CD4-positive, alpha-beta T cell treated with Interleukin-6 at 100 ng/mL for 8 hours (primary cell): ENCODE measurements at regions not wholly inside any gene's neighbourhood (a gene's known extent, or its start where the extent isn't known, plus 50 kb on each side); places are given as distances from the start of the nearest gene placed in this dataset.

Source experiments
- DNase-seq: peaks from one replicate; pipeline ENCODE4 v3.0.0-alpha.2; 2020; ENCODE audit warnings: mixed read lengths, low spot score

- no peak for DNase-seq
Observed at GRCh38 chr9:80465556-80465955, 893.8 kb downstream of the TLE4 start.

- DNase-seq, result no peak
Observed at GRCh38 chr9:80449513-80449912, 877.7 kb downstream of the TLE4 start.

GRCh38 chr9:80448996-80449395, 877.2 kb downstream of the TLE4 start:
- DNase-seq, result no peak

- DNase-seq, result no peak
Observed at GRCh38 chr9:80447876-80448275, 876.1 kb downstream of the TLE4 start.

GRCh38 chr9:80440724-80441123, 869.0 kb downstream of the TLE4 start:
- no peak for DNase-seq

DNA sequence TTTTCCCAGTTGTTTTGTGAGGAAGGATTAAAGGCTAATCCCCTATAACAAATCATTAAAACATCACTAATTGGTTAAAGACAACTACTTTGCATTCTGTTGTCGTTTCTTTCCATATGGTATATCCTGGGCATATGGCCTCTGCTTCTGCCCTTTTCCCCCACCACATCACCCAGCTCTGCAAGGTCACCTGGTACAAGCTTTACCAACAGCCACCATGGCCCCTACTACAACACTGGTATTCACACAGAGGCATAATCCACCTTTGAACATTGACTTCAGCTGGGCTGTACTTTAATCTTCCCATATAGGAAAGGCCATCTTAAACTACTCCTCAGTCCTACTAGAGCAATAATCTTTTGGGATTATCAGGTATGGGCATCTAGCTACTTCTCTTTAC, 866.1 kb downstream of the TLE4 start:
- DNase-seq, result no peak

DNA sequence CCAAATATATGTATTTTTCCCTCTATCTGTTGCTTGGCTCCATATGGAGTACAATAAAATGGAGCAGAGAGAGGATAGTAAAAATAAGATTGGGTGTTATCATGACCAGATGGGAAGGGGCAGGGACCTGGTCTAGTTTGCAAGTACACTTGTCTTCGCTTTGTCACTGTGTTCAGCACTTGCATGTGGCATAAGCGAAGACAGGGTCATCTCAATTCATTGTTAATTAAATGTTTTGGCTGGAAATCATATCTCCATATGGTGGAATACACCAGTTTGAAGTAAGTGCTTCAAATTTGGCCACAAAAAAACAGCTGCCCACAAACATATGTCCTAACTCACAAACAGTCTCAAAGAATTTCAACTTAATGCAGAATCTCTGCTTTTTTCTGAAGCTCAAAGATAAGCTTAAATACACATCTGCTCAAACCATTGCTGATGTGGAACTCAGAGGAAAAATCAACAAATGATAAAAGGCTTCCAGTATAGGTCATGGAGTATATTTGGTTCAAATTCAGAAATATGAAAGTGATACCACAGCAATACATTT, 865.4 kb downstream of the TLE4 start:
- no peak for DNase-seq

- DNase-seq, result no peak
Observed at GRCh38 chr9:80435591-80435990, 863.8 kb downstream of the TLE4 start.

- no peak for DNase-seq
Observed at GRCh38 chr9:80426992-80427391, 855.2 kb downstream of the TLE4 start.

GRCh38 chr9:80417211-80417773, 845.5 kb downstream of the TLE4 start:
- DNase-seq, result no peak

GRCh38 chr9:80410106-80410505, 838.3 kb downstream of the TLE4 start:
- DNase-seq, result no peak

- DNase-seq, result no peak
Observed at GRCh38 chr9:80407220-80407619, 835.5 kb downstream of the TLE4 start.

- DNase-seq, result no peak
Observed at GRCh38 chr9:80401243-80401642, 829.5 kb downstream of the TLE4 start.

GRCh38 chr9:80400624-80401230, 829.0 kb downstream of the TLE4 start:
- no peak for DNase-seq

DNA sequence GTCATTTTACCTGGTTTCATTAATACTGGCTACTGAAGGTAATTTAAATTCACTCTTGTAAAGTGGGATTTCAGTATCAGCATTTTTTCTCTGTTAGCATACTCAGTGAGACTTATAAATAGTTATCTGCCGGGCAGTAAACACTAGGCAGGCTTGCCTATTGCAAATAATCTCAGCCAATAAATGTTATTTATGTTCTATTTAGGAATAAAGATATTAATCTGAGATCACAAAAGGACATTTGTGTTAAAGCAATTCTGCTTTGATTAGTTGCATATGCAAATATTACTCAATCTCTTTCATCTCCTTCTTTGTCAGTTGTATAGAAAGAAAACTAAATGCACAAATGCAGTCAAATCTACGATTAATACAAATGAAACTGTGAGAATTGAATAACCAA, 827.8 kb downstream of the TLE4 start:
- no peak for DNase-seq

DNA sequence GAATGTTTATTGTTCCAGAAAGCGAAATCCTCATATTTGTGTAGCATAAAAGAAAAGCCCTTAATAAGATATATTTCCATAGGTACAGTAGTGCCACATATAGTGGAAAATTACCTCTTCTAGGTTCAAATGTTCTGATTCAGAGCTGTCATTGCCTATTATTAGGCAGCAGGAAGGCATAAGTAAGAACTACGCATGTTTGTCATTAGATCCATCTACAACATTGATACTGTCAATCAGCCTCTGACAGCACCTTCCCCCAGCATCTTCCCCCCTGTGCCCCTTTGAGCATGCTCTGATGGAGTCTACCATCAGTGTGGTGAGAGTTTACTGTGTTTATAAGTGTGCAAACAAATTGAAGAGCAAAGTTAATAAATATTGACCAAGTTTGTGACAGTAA, 816.1 kb downstream of the TLE4 start:
- no peak for DNase-seq

GRCh38 chr9:80385246-80385645, 813.5 kb downstream of the TLE4 start:
- no peak for DNase-seq

- DNase-seq, result no peak
Observed at GRCh38 chr9:80383331-80383730, 811.6 kb downstream of the TLE4 start.

DNA sequence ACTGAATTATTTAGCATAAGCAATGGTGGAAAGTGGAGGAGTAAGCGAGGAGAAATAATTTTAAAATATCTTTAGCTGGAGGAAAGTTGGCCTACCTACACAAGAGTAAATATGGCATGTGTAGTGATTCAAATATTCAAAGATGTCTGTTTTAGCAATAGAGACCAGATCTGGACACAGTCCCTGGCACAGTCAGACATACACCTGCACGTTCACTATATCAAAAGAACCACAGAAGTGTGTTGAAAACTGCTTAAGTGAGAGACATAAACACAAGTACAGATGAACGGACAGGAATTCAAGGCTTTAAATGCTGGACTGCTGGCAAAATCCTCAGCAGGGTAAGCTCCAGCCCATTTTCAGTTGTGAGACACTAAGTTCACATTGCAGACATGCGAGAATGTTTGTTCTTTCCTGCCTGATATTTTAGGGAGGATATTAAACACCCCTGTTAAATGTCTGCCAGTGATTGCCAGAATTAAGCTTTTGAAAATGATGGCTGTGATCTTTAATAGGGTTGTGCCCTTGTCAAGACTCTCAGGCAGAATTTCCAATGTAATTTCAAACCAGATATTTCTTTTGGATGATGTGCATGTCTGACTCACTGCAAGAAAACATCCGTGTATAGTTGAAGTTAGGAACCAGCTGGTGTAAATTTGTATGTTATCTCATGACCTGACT, 810.6 kb downstream of the TLE4 start:
- no peak for DNase-seq

GRCh38 chr9:80380301-80380700, 808.5 kb downstream of the TLE4 start:
- DNase-seq, result no peak

GRCh38 chr9:80378669-80379293, 807.0 kb downstream of the TLE4 start:
- DNase-seq, result no peak

- DNase-seq, result no peak
Observed at GRCh38 chr9:80376180-80376579, 804.4 kb downstream of the TLE4 start.

DNA sequence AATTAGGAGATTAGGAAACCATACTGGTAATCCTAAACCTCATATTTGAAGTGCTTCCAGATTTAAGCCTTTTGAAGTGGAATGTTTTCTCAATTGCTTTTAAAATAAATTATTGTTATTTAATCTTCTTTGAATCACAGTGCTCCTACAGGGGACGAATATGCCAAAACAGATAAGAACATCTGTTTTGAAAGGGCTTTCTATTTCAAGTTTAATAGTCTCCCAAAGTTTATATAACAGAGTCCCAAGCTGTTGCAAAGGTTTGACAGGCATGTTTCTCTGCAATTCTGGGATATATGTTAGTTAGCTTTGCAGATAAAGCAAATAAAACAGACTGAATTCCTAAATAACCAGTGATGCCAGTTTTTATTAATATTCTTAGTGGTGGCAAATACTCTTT, 803.7 kb downstream of the TLE4 start:
- no peak for DNase-seq
